Cardiac fibroblast (primary cell): ENCODE measurements at regions not wholly inside any gene's neighbourhood (a gene's known extent, or its start where the extent isn't known, plus 50 kb on each side); places are given as distances from the start of the nearest gene placed in this dataset.
A peak's percentile ranks its signal among the peaks of the same experiment; 100 is the strongest.

ENCODE experiments used
- DNase-seq, 2 donors: peaks; one replicate each; pipeline versions ENCODE4 v3.0.0 to v3.0.0-alpha.2; 2010; ENCODE audit warnings: low read depth in 2 of 2
- H3K4me3 ChIP-seq, 2 donors: replicated peaks in 1 of 2; 1 replicate in 1 of 2; 2 replicates in 1 of 2; pipeline ENCODE4 v1.5.1; 2011; ENCODE audit warnings: low read depth in 2 of 2, low read length in 2 of 2, mild to moderate bottlenecking in 2 of 2, moderate library complexity in 1 of 2
- CTCF ChIP-seq: IDR thresholded peaks from one replicate; pipeline ENCODE4 v1.5.1; 2011; ENCODE audit warnings: low read depth, mild to moderate bottlenecking, low read length, inconsistent platforms

- H3K4me3 ChIP-seq: no peak overlapping the region
Measured at GRCh38 chrX:3462166-3462508, 115.7 kb upstream of the MXRA5 start.

GRCh38 chrX:3461397-3462165 lies 115.1 kb upstream of the MXRA5 start:
- no peak for TF ChIP-seq CTCF
- peak in 1 of 2 donors; percentile 3 for DNase-seq
- H3K4me3 ChIP-seq: no peak overlapping the region

More at GRCh38 chrX:3462166-3462508, 115.7 kb upstream of the MXRA5 start:
- no peak for TF ChIP-seq CTCF
- no peak for DNase-seq

- H3K4me3 ChIP-seq: no peak overlapping the region
- no peak for TF ChIP-seq CTCF
- no peak for DNase-seq
Measured at GRCh38 chrX:3455796-3456195, 109.3 kb upstream of the MXRA5 start.

GRCh38 chrX:3451571-3451970 lies 105.1 kb upstream of the MXRA5 start:
- no peak overlapping the region for H3K4me3 ChIP-seq
- DNase-seq: peak in 1 of 2 donors; percentile 27
- TF ChIP-seq CTCF: no peak

- DNase-seq: no peak
- no peak for TF ChIP-seq CTCF
- H3K4me3 ChIP-seq: no peak overlapping the region
Measured at GRCh38 chrX:3450881-3451570, 104.6 kb upstream of the MXRA5 start.

- DNase-seq: peak in 1 of 2 donors; percentile 32
- no peak for TF ChIP-seq CTCF
- H3K4me3 ChIP-seq: no peak overlapping the region
Measured at GRCh38 chrX:3449287-3449686, 102.8 kb upstream of the MXRA5 start.
